22Rv1 (cell line): ENCODE measurements at regions not wholly inside any gene's neighbourhood (a gene's known extent, or its start where the extent isn't known, plus 50 kb on each side); places are given as distances from the start of the nearest gene placed in this dataset.

Source experiments
- ZFX ChIP-seq: fragments of 450-650 bp; IDR thresholded peaks from 2 replicates; pipeline ENCODE4 v1.6.1; 2017; ENCODE audit warnings: antibody characterized with exemption, borderline replicate concordance
- TF ChIP-seq, protein P1 (sequence below): fragments of 450-650 bp; IDR thresholded peaks from 2 replicates; pipeline ENCODE4 v1.5.1; 2017; ENCODE audit warnings: mild to moderate bottlenecking

DNA sequence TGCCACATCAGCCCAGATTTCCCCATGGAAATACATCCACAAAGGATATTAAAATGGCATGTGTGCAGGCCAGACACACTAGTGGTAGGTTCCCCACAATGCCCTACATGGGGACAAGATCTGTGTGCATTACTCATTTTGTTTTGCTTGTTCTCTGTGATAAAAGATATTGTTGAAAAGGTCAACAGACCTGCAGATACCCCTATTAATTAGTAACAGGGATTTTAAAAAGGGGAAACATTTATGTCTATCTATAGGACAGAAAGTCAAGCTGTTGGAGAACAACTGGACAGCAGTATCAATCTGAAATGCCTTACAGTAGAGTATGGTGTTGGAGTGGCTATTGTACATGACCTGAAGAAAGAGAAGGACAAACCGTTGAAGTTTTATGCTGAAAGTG is 596.0 kb upstream of the GRM7 start:
- TF ChIP-seq, protein P1, sequence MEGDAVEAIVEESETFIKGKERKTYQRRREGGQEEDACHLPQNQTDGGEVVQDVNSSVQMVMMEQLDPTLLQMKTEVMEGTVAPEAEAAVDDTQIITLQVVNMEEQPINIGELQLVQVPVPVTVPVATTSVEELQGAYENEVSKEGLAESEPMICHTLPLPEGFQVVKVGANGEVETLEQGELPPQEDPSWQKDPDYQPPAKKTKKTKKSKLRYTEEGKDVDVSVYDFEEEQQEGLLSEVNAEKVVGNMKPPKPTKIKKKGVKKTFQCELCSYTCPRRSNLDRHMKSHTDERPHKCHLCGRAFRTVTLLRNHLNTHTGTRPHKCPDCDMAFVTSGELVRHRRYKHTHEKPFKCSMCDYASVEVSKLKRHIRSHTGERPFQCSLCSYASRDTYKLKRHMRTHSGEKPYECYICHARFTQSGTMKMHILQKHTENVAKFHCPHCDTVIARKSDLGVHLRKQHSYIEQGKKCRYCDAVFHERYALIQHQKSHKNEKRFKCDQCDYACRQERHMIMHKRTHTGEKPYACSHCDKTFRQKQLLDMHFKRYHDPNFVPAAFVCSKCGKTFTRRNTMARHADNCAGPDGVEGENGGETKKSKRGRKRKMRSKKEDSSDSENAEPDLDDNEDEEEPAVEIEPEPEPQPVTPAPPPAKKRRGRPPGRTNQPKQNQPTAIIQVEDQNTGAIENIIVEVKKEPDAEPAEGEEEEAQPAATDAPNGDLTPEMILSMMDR: no peak
- no peak for TF ChIP-seq ZFX
